ENCODE measurements at regions not wholly inside any gene's neighbourhood (a gene's known extent, or its start where the extent isn't known, plus 50 kb on each side); places are given as distances from the start of the nearest gene placed in this dataset.

GRCh38 chr12:127998988-127999387 lies 268.0 kb upstream of the TMEM132C start:
- no peaks in the 10 kb centered on the region for H3K4me1 Mint-ChIP-seq (ENCODE audit: low read depth)
- no peak overlapping the region for H3K27ac Mint-ChIP-seq
- DNase-seq = no peak
- H3K4me3 Mint-ChIP-seq = no peak overlapping the region
- peaks cover 5% of the 10 kb centered on the region for H3K9me3 Mint-ChIP-seq
- H3K27me3 Mint-ChIP-seq = no peaks in the 10 kb centered on the region
- intact Hi-C loops (cut with micrococcal nuclease) = no loop called here
- no peak for ATAC-seq
- TF ChIP-seq CTCF (IDR thresholded peaks at IDR 0.05) = no peak
- CTCF ChIA-PET = no interaction called here
- no peaks in the 10 kb centered on the region for H3K36me3 Mint-ChIP-seq (ENCODE audit: low read depth)
- POLR2A ChIA-PET = no interaction called here

- DNase-seq (no peak), ATAC-seq (no peak)
- TF ChIP-seq CTCF (IDR thresholded peaks at IDR 0.05) = no peak
- no peaks in the 10 kb centered on the region for H3K27me3 Mint-ChIP-seq
- no peak overlapping the region for H3K4me3 Mint-ChIP-seq
- intact Hi-C loops (cut with micrococcal nuclease) = no loop called here
- ChIA-PET POLR2A (no interaction called here), CTCF (no interaction called here)
- no peak overlapping the region for H3K27ac Mint-ChIP-seq
- no peaks in the 10 kb centered on the region for H3K36me3 Mint-ChIP-seq (ENCODE audit: low read depth)
- H3K4me1 Mint-ChIP-seq (ENCODE audit: low read depth) = no peaks in the 10 kb centered on the region
- peaks cover 3% of the 10 kb centered on the region for H3K9me3 Mint-ChIP-seq
These were observed 262.5 kb upstream of the TMEM132C start for GRCh38 chr12:128004383-128004938.

GRCh38 chr12:128007250-128007649 lies 259.7 kb upstream of the TMEM132C start:
- no peaks in the 10 kb centered on the region for H3K36me3 Mint-ChIP-seq (ENCODE audit: low read depth)
- ChIA-PET POLR2A (no interaction called here), CTCF (no interaction called here)
- no peaks in the 10 kb centered on the region for H3K4me1 Mint-ChIP-seq (ENCODE audit: low read depth)
- ATAC-seq (no peak), DNase-seq (no peak)
- H3K9me3 Mint-ChIP-seq = peaks cover 3% of the 10 kb centered on the region
- no peak overlapping the region for H3K27ac Mint-ChIP-seq
- H3K4me3 Mint-ChIP-seq = no peak overlapping the region
- H3K27me3 Mint-ChIP-seq = no peaks in the 10 kb centered on the region
- no peak for TF ChIP-seq CTCF (IDR thresholded peaks at IDR 0.05)
- intact Hi-C loops (cut with micrococcal nuclease) = no loop called here

GRCh38 chr12:128008341-128008740 lies 258.6 kb upstream of the TMEM132C start:
- no peaks in the 10 kb centered on the region for H3K4me1 Mint-ChIP-seq (ENCODE audit: low read depth)
- peaks cover 3% of the 10 kb centered on the region for H3K9me3 Mint-ChIP-seq
- no peak overlapping the region for H3K27ac Mint-ChIP-seq
- no peaks in the 10 kb centered on the region for H3K36me3 Mint-ChIP-seq (ENCODE audit: low read depth)
- ChIA-PET CTCF (no interaction called here), POLR2A (no interaction called here)
- no peak for TF ChIP-seq CTCF (IDR thresholded peaks at IDR 0.05)
- DNase-seq = no peak
- no peak overlapping the region for H3K4me3 Mint-ChIP-seq
- no peaks in the 10 kb centered on the region for H3K27me3 Mint-ChIP-seq
- intact Hi-C loops (cut with micrococcal nuclease) = no loop called here
- ATAC-seq = no peak

- Mint-ChIP-seq H3K36me3 (ENCODE audit: low read depth) (no peaks in the 10 kb centered on the region), H3K27me3 (no peaks in the 10 kb centered on the region), H3K9me3 (peaks cover 3% of the 10 kb centered on the region), H3K27ac (no peak overlapping the region), H3K4me3 (no peak overlapping the region), H3K4me1 (ENCODE audit: low read depth) (no peaks in the 10 kb centered on the region)
- ChIA-PET POLR2A (no interaction called here), CTCF (no interaction called here)
- TF ChIP-seq CTCF (IDR thresholded peaks at IDR 0.05) = no peak
- no peak for ATAC-seq
- no peak for DNase-seq
- intact Hi-C loops (cut with micrococcal nuclease) = no loop called here
These were observed 257.9 kb upstream of the TMEM132C start for GRCh38 chr12:128009108-128009507.
